ENCODE measurements at regions not wholly inside any gene's neighbourhood (a gene's known extent, or its start where the extent isn't known, plus 50 kb on each side); places are given as distances from the start of the nearest gene placed in this dataset.
A peak's percentile ranks its signal among the peaks of the same experiment; 100 is the strongest.
"Not testable (repeated sequence)": the region's sequence is repeated elsewhere in the genome, so short reads cannot be mapped to it uniquely, and the experiment has no call there.

GRCh38 chr17:34493917-34494316 lies 85.5 kb upstream of the TMEM132E start:
- Mint-ChIP-seq H3K27ac (no peak overlapping the region), H3K4me1 (ENCODE audit: low read depth) (no peaks in the 10 kb centered on the region), H3K9me3 (no peaks in the 10 kb centered on the region), H3K4me3 (no peak overlapping the region), H3K27me3 (ENCODE audit: insufficient read depth) (peaks cover 7% of the 10 kb centered on the region), H3K36me3 (ENCODE audit: low read depth) (no peaks in the 10 kb centered on the region)
- intact Hi-C loops (cut with micrococcal nuclease), result no loop called here
- DNase-seq (ENCODE audit: low spot score), result no peak

DNA sequence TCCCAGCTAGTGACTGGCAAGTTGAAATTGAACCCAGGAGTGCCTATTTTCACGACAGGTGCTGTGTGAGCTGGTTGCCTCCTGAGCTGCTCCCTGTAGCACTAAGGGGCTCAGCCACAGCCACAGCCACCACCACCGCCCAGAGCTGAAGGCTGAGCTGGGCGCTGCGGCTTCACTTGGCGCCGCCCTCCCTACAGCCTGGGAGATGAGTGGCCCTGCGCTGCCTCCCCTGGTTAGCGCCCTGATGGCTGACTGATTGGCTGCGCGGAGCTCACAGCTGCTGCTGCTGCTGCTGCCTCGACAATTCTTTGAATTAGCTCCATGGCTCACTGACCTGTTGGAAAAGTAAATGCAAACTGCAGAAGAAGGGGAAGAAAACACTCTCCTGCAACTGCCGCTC lies 91.8 kb upstream of the TMEM132E start:
- intact Hi-C loops (cut with micrococcal nuclease), result no loop called here
- no peaks in the 10 kb centered on the region for H3K36me3 Mint-ChIP-seq (ENCODE audit: low read depth)
- no peak overlapping the region for H3K4me3 Mint-ChIP-seq
- peaks cover 5% of the 10 kb centered on the region for H3K27me3 Mint-ChIP-seq (ENCODE audit: insufficient read depth)
- no peaks in the 10 kb centered on the region for H3K9me3 Mint-ChIP-seq
- H3K4me1 Mint-ChIP-seq (ENCODE audit: low read depth), result peaks cover 5% of the 10 kb centered on the region
- H3K27ac Mint-ChIP-seq, result no peak overlapping the region
- DNase-seq (ENCODE audit: low spot score), result no peak

DNA sequence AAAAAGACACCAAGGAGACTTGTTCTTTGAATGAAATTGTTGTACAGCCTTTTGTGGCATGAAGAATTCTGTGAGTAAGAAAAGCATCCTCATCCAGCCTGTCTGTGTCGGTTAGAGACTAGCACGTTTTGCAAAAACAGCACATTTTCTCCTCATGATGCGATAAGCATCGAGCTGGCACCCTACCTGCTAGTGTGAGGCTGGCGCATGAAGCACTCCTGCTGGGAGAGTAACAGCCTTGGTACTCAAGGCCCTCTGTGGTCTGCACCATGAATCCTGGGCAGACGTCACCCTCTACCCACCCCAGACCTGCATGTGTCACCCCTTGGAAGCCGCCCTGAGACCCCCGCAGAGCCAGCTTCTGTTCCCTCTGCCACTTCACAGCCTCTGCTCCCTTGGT lies 92.6 kb upstream of the TMEM132E start:
- H3K9me3 Mint-ChIP-seq, result no peaks in the 10 kb centered on the region
- H3K27ac Mint-ChIP-seq, result no peak overlapping the region
- DNase-seq (ENCODE audit: low spot score), result no peak
- H3K27me3 Mint-ChIP-seq (ENCODE audit: insufficient read depth), result peaks cover 3% of the 10 kb centered on the region
- H3K4me3 Mint-ChIP-seq, result no peak overlapping the region
- intact Hi-C loops (cut with micrococcal nuclease), result no loop called here
- no peaks in the 10 kb centered on the region for H3K36me3 Mint-ChIP-seq (ENCODE audit: low read depth)
- peaks cover 5% of the 10 kb centered on the region for H3K4me1 Mint-ChIP-seq (ENCODE audit: low read depth)

DNA sequence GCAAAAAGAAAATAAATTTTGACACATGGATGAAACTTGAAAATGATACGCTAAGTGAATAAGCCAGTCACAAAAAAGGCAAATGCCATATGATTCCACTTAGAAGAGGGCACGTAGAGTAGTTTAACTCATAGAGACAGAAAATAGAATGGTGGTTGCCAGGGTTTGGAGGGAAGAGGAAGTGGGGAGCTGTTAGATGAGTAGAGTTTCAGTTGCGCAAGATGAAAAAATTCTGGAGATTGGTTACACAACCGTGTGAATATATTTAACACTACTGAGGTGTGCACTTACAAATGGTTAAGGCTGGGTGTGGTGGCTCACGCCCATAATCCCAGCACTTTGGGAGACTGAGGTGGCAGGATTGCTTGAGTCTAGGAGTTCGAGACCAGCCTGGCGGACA lies 93.4 kb upstream of the TMEM132E start:
- Mint-ChIP-seq H3K27me3 (ENCODE audit: insufficient read depth) (peaks cover 3% of the 10 kb centered on the region), H3K4me3 (no peak overlapping the region), H3K27ac (peak overlapping the region; percentile 4), H3K4me1 (ENCODE audit: low read depth) (peaks cover 5% of the 10 kb centered on the region), H3K36me3 (ENCODE audit: low read depth) (no peaks in the 10 kb centered on the region), H3K9me3 (no peaks in the 10 kb centered on the region)
- DNase-seq (ENCODE audit: low spot score), result no peak
- intact Hi-C loops (cut with micrococcal nuclease), result no loop called here

- intact Hi-C loops (cut with micrococcal nuclease), result no loop called here
- Mint-ChIP-seq H3K4me3 (no peak overlapping the region), H3K9me3 (no peaks in the 10 kb centered on the region), H3K27me3 (ENCODE audit: insufficient read depth) (peaks cover 3% of the 10 kb centered on the region), H3K4me1 (ENCODE audit: low read depth) (peaks cover 5% of the 10 kb centered on the region), H3K27ac (no peak overlapping the region), H3K36me3 (ENCODE audit: low read depth) (no peaks in the 10 kb centered on the region)
- no peak for DNase-seq (ENCODE audit: low spot score)
Observed at GRCh38 chr17:34484193-34484733, 95.1 kb upstream of the TMEM132E start.

DNA sequence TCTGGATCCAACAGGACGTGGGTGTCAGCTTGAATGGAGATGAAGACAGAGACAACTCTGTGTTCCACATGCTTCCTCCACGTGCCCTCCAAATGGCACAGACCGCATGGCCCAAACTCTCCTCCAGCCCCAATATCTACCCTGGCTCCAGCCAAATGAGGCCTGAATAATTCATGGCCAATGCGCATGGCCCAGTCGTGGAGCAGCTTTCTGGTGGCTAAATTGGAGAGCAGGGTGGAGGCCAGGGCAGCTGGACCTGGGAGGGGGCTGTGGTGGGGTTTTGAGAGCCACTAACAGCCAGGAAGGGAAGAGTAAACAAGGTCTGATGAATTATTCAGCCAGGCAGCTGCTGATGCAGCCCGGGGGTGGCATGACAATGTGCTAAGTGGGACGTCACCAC lies 96.7 kb upstream of the TMEM132E start:
- H3K4me1 Mint-ChIP-seq (ENCODE audit: low read depth), result peaks cover 5% of the 10 kb centered on the region
- no peak overlapping the region for H3K27ac Mint-ChIP-seq
- DNase-seq (ENCODE audit: low spot score), result no peak
- no peak overlapping the region for H3K4me3 Mint-ChIP-seq
- H3K9me3 Mint-ChIP-seq, result no peaks in the 10 kb centered on the region
- intact Hi-C loops (cut with micrococcal nuclease), result no loop called here
- no peaks in the 10 kb centered on the region for H3K36me3 Mint-ChIP-seq (ENCODE audit: low read depth)
- peaks cover 9% of the 10 kb centered on the region for H3K27me3 Mint-ChIP-seq (ENCODE audit: insufficient read depth)

GRCh38 chr17:34481779-34482178 lies 97.6 kb upstream of the TMEM132E start:
- DNase-seq (ENCODE audit: low spot score), result no peak
- H3K4me3 Mint-ChIP-seq, result no peak overlapping the region

GRCh38 chr17:34479371-34479770 lies 100.0 kb upstream of the TMEM132E start:
- intact Hi-C loops (cut with micrococcal nuclease), result no loop called here
- H3K9me3 Mint-ChIP-seq, result no peaks in the 10 kb centered on the region
- no peak overlapping the region for H3K4me3 Mint-ChIP-seq
- no peak overlapping the region for H3K27ac Mint-ChIP-seq
- no peaks in the 10 kb centered on the region for H3K36me3 Mint-ChIP-seq (ENCODE audit: low read depth)
- DNase-seq (ENCODE audit: low spot score), result no peak
- H3K27me3 Mint-ChIP-seq (ENCODE audit: insufficient read depth), result peaks cover 17% of the 10 kb centered on the region
- H3K4me1 Mint-ChIP-seq (ENCODE audit: low read depth), result no peaks in the 10 kb centered on the region

More at GRCh38 chr17:34481779-34482178, 97.6 kb upstream of the TMEM132E start:
- H3K4me1 Mint-ChIP-seq (ENCODE audit: low read depth), result peaks cover 5% of the 10 kb centered on the region
- no peaks in the 10 kb centered on the region for H3K9me3 Mint-ChIP-seq
- no peaks in the 10 kb centered on the region for H3K36me3 Mint-ChIP-seq (ENCODE audit: low read depth)
- H3K27ac Mint-ChIP-seq, result no peak overlapping the region
- intact Hi-C loops (cut with micrococcal nuclease), result no loop called here
- H3K27me3 Mint-ChIP-seq (ENCODE audit: insufficient read depth), result peaks cover 9% of the 10 kb centered on the region

DNA sequence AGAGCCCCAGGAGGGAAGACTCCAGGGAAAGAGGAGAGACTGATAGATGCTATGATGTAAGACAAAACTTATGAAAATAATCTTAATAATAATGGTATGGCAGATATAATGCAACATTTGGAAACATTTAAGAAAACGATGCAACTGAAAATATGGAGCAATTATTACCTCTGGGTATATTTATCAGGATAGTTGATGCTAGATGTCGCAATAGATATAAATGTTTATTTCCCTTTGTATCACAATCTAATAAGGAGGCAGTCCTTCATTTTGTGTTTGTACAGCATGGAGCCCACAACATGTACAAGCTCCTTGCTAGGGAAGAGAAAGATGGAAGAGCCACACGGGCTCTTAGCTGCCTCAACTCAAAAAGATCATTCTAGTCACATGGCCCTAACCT lies 101.1 kb upstream of the TMEM132E start:
- Mint-ChIP-seq H3K36me3 (ENCODE audit: low read depth) (no peaks in the 10 kb centered on the region), H3K27me3 (ENCODE audit: insufficient read depth) (peaks cover 17% of the 10 kb centered on the region), H3K4me3 (no peak overlapping the region), H3K4me1 (ENCODE audit: low read depth) (no peaks in the 10 kb centered on the region), H3K27ac (no peak overlapping the region), H3K9me3 (no peaks in the 10 kb centered on the region)
- intact Hi-C loops (cut with micrococcal nuclease), result no loop called here
- DNase-seq (ENCODE audit: low spot score), result no peak

- Mint-ChIP-seq H3K27ac (no peak overlapping the region), H3K36me3 (ENCODE audit: low read depth) (no peaks in the 10 kb centered on the region), H3K9me3 (no peaks in the 10 kb centered on the region), H3K27me3 (ENCODE audit: insufficient read depth) (peaks cover 20% of the 10 kb centered on the region), H3K4me1 (ENCODE audit: low read depth) (no peaks in the 10 kb centered on the region), H3K4me3 (no peak overlapping the region)
- no peak for DNase-seq (ENCODE audit: low spot score)
- intact Hi-C loops (cut with micrococcal nuclease), result no loop called here
Observed at GRCh38 chr17:34475296-34475695, 104.1 kb upstream of the TMEM132E start.

DNA sequence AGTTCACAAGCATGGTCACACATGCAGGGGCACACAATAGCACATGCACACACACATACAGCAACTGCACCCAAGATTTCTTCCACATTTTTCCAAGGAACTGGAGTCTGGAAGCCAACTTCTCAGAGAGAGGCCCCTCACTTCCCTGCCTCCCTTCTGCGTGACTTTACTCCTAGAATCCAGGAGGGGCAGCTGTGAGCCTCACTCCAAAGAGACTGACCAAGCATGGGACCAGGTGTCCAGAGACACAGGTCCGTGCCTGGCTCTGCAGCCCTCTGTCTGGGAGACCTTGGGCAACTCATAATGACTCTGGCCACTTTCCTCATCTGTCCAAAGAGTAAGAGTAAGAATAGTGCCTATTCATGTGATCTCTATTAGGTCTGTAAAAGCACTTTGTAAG lies 104.7 kb upstream of the TMEM132E start:
- no peaks in the 10 kb centered on the region for H3K36me3 Mint-ChIP-seq (ENCODE audit: low read depth)
- no peak overlapping the region for H3K4me3 Mint-ChIP-seq
- H3K27me3 Mint-ChIP-seq (ENCODE audit: insufficient read depth), result peaks cover 24% of the 10 kb centered on the region
- intact Hi-C loops (cut with micrococcal nuclease), result no loop called here
- DNase-seq (ENCODE audit: low spot score), result no peak
- no peaks in the 10 kb centered on the region for H3K9me3 Mint-ChIP-seq
- H3K27ac Mint-ChIP-seq, result no peak overlapping the region
- no peaks in the 10 kb centered on the region for H3K4me1 Mint-ChIP-seq (ENCODE audit: low read depth)

- Mint-ChIP-seq H3K36me3 (ENCODE audit: low read depth) (no peaks in the 10 kb centered on the region), H3K27ac (no peak overlapping the region), H3K9me3 (no peaks in the 10 kb centered on the region), H3K27me3 (ENCODE audit: insufficient read depth) (peaks cover 18% of the 10 kb centered on the region), H3K4me1 (ENCODE audit: low read depth) (no peaks in the 10 kb centered on the region), H3K4me3 (no peak overlapping the region)
- intact Hi-C loops (cut with micrococcal nuclease), result no loop called here
- DNase-seq (ENCODE audit: low spot score), result no peak
Observed at GRCh38 chr17:34472363-34472762, 107.0 kb upstream of the TMEM132E start.

- H3K27me3 Mint-ChIP-seq (ENCODE audit: insufficient read depth), result peaks cover 14% of the 10 kb centered on the region
- intact Hi-C loops (cut with micrococcal nuclease); H3K36me3 Mint-ChIP-seq (ENCODE audit: low read depth); H3K27ac Mint-ChIP-seq; H3K9me3 Mint-ChIP-seq; H3K4me3 Mint-ChIP-seq; H3K4me1 Mint-ChIP-seq (ENCODE audit: low read depth); DNase-seq (ENCODE audit: low spot score): not testable (repeated sequence)
Observed at GRCh38 chr17:34471278-34471677, 108.1 kb upstream of the TMEM132E start.

DNA sequence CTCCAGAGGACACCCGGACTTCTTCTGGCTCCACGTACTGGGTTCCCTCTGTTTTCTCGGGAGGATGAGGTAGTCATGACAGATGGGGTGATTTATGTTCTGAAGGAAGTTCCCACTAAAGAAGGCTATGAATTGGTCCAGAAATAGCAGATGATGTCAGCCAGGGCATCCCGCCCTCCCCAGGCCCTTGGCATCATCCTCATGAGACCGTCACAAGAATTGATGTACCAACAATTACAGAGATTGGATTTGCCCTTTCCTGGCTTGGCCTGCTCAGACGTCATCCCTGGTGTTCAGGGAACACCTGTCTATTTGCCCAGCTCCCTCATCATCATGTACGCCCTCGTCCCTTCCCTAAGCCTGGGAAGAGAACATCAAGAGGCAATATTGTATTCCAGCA lies 102.8 kb upstream of the CCL1 start:
- no peaks in the 10 kb centered on the region for H3K4me1 Mint-ChIP-seq (ENCODE audit: low read depth)
- H3K9me3 Mint-ChIP-seq, result no peaks in the 10 kb centered on the region
- intact Hi-C loops (cut with micrococcal nuclease), result no loop called here

More for the DNA sequence above, 102.8 kb upstream of the CCL1 start:
- Mint-ChIP-seq H3K27ac (no peak overlapping the region), H3K4me3 (no peak overlapping the region), H3K36me3 (ENCODE audit: low read depth) (no peaks in the 10 kb centered on the region), H3K27me3 (ENCODE audit: insufficient read depth) (peaks cover 8% of the 10 kb centered on the region)
- DNase-seq (ENCODE audit: low spot score), result no peak

Measured in activated T-helper 1 cell treated with anti-CD3 and anti-CD28 coated beads, Interleukin-12 subunit alpha, Interleukin-12 subunit beta, Interleukin-2, Interleukin-4 antibody, amounts not matched to agents 30 ng/mL and 10 ng/mL and 1 ng/mL, durations not matched to agents 14 hours and 24 hours and 36 hours (primary cell).